BLaER1 (cell line): ENCODE measurements at regions not wholly inside any gene's neighbourhood (a gene's known extent, or its start where the extent isn't known, plus 50 kb on each side); places are given as distances from the start of the nearest gene placed in this dataset.
"Not testable (repeated sequence)": the region's sequence is repeated elsewhere in the genome, so short reads cannot be mapped to it uniquely, and the experiment has no call there.

Source experiments
- H3K27ac ChIP-seq: shearing (Covaris generic); formaldehyde crosslinking; 2 replicates; pipeline ENCODE4 v1.8.1; 2022
- H3K27me3 ChIP-seq: shearing (Covaris generic); formaldehyde crosslinking; 2 replicates; pipeline ENCODE4 v1.8.1; 2022
- H3K36me3 ChIP-seq: shearing (Covaris generic); formaldehyde crosslinking; 2 replicates; pipeline ENCODE4 v1.8.1; 2022
- H3K4me1 ChIP-seq: shearing (Covaris generic); formaldehyde crosslinking; 2 replicates; pipeline ENCODE4 v1.8.1; 2022
- H3K4me2 ChIP-seq: shearing (Covaris generic); formaldehyde crosslinking; 2 replicates; pipeline ENCODE4 v1.8.1; 2022
- H3K4me3 ChIP-seq: shearing (Covaris generic); formaldehyde crosslinking; 2 replicates; pipeline ENCODE4 v1.8.1; 2022
- H3K9ac ChIP-seq: shearing (Covaris generic); formaldehyde crosslinking; 2 replicates; pipeline ENCODE4 v1.8.1; 2022
- H3K9me3 ChIP-seq: shearing (Covaris generic); formaldehyde crosslinking; 2 replicates; pipeline ENCODE4 v1.8.1; 2022
- H4K20me1 ChIP-seq: shearing (Covaris generic); formaldehyde crosslinking; 2 replicates; pipeline ENCODE4 v1.8.1; 2022
- Cebpa-rat ChIP-seq: shearing (Covaris generic); IDR thresholded peaks from 2 replicates; pipeline ENCODE4 v1.8.1; 2022

- no peaks in the 10 kb centered on the region for H4K20me1 ChIP-seq
- no peaks in the 10 kb centered on the region for H3K9me3 ChIP-seq
- H3K4me2 ChIP-seq = no peak overlapping the region
- H3K27ac ChIP-seq = no peak overlapping the region
- H3K36me3 ChIP-seq = no peaks in the 10 kb centered on the region
- no peak for TF ChIP-seq Cebpa-rat
- no peaks in the 10 kb centered on the region for H3K4me1 ChIP-seq
- H3K9ac ChIP-seq = no peak overlapping the region
- H3K27me3 ChIP-seq = no peaks in the 10 kb centered on the region
- no peak overlapping the region for H3K4me3 ChIP-seq
Observed at GRCh38 chr5:120134944-120135343, 329.2 kb upstream of the PRR16 start.

- H3K4me1 ChIP-seq = no peaks in the 10 kb centered on the region
- H3K4me2 ChIP-seq = no peak overlapping the region
- no peaks in the 10 kb centered on the region for H3K9me3 ChIP-seq
- no peak overlapping the region for H3K4me3 ChIP-seq
- H3K36me3 ChIP-seq = no peaks in the 10 kb centered on the region
- H3K9ac ChIP-seq = no peak overlapping the region
- no peaks in the 10 kb centered on the region for H3K27me3 ChIP-seq
- H4K20me1 ChIP-seq = no peaks in the 10 kb centered on the region
- no peak for TF ChIP-seq Cebpa-rat
- H3K27ac ChIP-seq = no peak overlapping the region
Observed at GRCh38 chr5:120137582-120137981, 326.5 kb upstream of the PRR16 start.

GRCh38 chr5:120139039-120139438, 325.1 kb upstream of the PRR16 start:
- H3K4me1 ChIP-seq = no peaks in the 10 kb centered on the region
- H3K27me3 ChIP-seq = no peaks in the 10 kb centered on the region
- H4K20me1 ChIP-seq = no peaks in the 10 kb centered on the region
- H3K4me3 ChIP-seq = no peak overlapping the region
- no peak overlapping the region for H3K27ac ChIP-seq
- H3K9me3 ChIP-seq = no peaks in the 10 kb centered on the region
- no peaks in the 10 kb centered on the region for H3K36me3 ChIP-seq
- no peak for TF ChIP-seq Cebpa-rat
- no peak overlapping the region for H3K4me2 ChIP-seq
- H3K9ac ChIP-seq = no peak overlapping the region

GRCh38 chr5:120140501-120140900, 323.6 kb upstream of the PRR16 start:
- H3K9me3 ChIP-seq = peaks cover 13% of the 10 kb centered on the region

GRCh38 chr5:120141076-120141475, 323.0 kb upstream of the PRR16 start:
- no peaks in the 10 kb centered on the region for H3K27me3 ChIP-seq
- no peaks in the 10 kb centered on the region for H3K4me1 ChIP-seq
- no peak for TF ChIP-seq Cebpa-rat
- H3K4me2 ChIP-seq = no peak overlapping the region
- H3K27ac ChIP-seq = no peak overlapping the region
- H4K20me1 ChIP-seq = no peaks in the 10 kb centered on the region
- H3K9me3 ChIP-seq = peaks cover 18% of the 10 kb centered on the region
- H3K4me3 ChIP-seq = no peak overlapping the region
- no peak overlapping the region for H3K9ac ChIP-seq
- no peaks in the 10 kb centered on the region for H3K36me3 ChIP-seq

More at GRCh38 chr5:120140501-120140900, 323.6 kb upstream of the PRR16 start:
- no peak for TF ChIP-seq Cebpa-rat
- Histone ChIP-seq H3K4me1 (no peaks in the 10 kb centered on the region), H3K27me3 (no peaks in the 10 kb centered on the region), H3K4me3 (no peak overlapping the region), H3K36me3 (no peaks in the 10 kb centered on the region), H3K9ac (no peak overlapping the region), H3K27ac (no peak overlapping the region), H4K20me1 (no peaks in the 10 kb centered on the region), H3K4me2 (no peak overlapping the region)

GRCh38 chr5:120146787-120147186, 317.3 kb upstream of the PRR16 start:
- no peak for TF ChIP-seq Cebpa-rat
- no peak overlapping the region for H3K9ac ChIP-seq
- H3K4me3 ChIP-seq = no peak overlapping the region
- peaks cover 22% of the 10 kb centered on the region for H3K9me3 ChIP-seq
- H3K36me3 ChIP-seq = no peaks in the 10 kb centered on the region
- H4K20me1 ChIP-seq = no peaks in the 10 kb centered on the region
- no peaks in the 10 kb centered on the region for H3K4me1 ChIP-seq
- H3K27me3 ChIP-seq = no peaks in the 10 kb centered on the region
- H3K27ac ChIP-seq = no peak overlapping the region
- no peak overlapping the region for H3K4me2 ChIP-seq

GRCh38 chr5:120147911-120148310, 316.2 kb upstream of the PRR16 start:
- not testable (repeated sequence) for H3K9ac ChIP-seq, H3K27ac ChIP-seq, H3K4me3 ChIP-seq, H3K27me3 ChIP-seq, H4K20me1 ChIP-seq, H3K4me1 ChIP-seq, H3K36me3 ChIP-seq, H3K4me2 ChIP-seq
- peaks cover 22% of the 10 kb centered on the region for H3K9me3 ChIP-seq

GRCh38 chr5:120150770-120151169, 313.3 kb upstream of the PRR16 start:
- peaks cover 7% of the 10 kb centered on the region for H3K9me3 ChIP-seq
- H3K9ac ChIP-seq = no peak overlapping the region
- H4K20me1 ChIP-seq = no peaks in the 10 kb centered on the region

GRCh38 chr5:120151181-120151580, 312.9 kb upstream of the PRR16 start:
- Histone ChIP-seq H3K27me3 (no peaks in the 10 kb centered on the region), H3K4me3 (no peak overlapping the region), H3K4me2 (no peak overlapping the region), H3K9me3 (peaks cover 3% of the 10 kb centered on the region; the same call in 1 of the 2 replicates), H3K27ac (no peak overlapping the region), H3K9ac (no peak overlapping the region), H3K36me3 (no peaks in the 10 kb centered on the region), H3K4me1 (no peaks in the 10 kb centered on the region), H4K20me1 (no peaks in the 10 kb centered on the region)
- TF ChIP-seq Cebpa-rat = no peak

More at GRCh38 chr5:120150770-120151169, 313.3 kb upstream of the PRR16 start:
- Histone ChIP-seq H3K4me2 (no peak overlapping the region), H3K27me3 (no peaks in the 10 kb centered on the region), H3K27ac (no peak overlapping the region), H3K4me3 (no peak overlapping the region), H3K4me1 (no peaks in the 10 kb centered on the region), H3K36me3 (no peaks in the 10 kb centered on the region)
- no peak for TF ChIP-seq Cebpa-rat

GRCh38 chr5:120151825-120152224, 312.3 kb upstream of the PRR16 start:
- Histone ChIP-seq H3K27ac (no peak overlapping the region), H3K27me3 (no peaks in the 10 kb centered on the region), H3K36me3 (no peaks in the 10 kb centered on the region), H3K4me3 (no peak overlapping the region), H3K4me2 (no peak overlapping the region), H4K20me1 (no peaks in the 10 kb centered on the region), H3K4me1 (no peaks in the 10 kb centered on the region), H3K9me3 (no peaks in the 10 kb centered on the region), H3K9ac (no peak overlapping the region)
- no peak for TF ChIP-seq Cebpa-rat

GRCh38 chr5:120152472-120152871, 311.6 kb upstream of the PRR16 start:
- H3K9ac ChIP-seq = no peak overlapping the region
- no peak overlapping the region for H3K4me3 ChIP-seq
- TF ChIP-seq Cebpa-rat = no peak
- H3K27ac ChIP-seq = no peak overlapping the region
- no peaks in the 10 kb centered on the region for H4K20me1 ChIP-seq
- H3K27me3 ChIP-seq = no peaks in the 10 kb centered on the region
- H3K9me3 ChIP-seq = no peaks in the 10 kb centered on the region
- H3K4me1 ChIP-seq = no peaks in the 10 kb centered on the region
- no peak overlapping the region for H3K4me2 ChIP-seq
- no peaks in the 10 kb centered on the region for H3K36me3 ChIP-seq
